Mucosa of rectum (tissue), 2 donors: ENCODE measurements at regions not wholly inside any gene's neighbourhood (a gene's known extent, or its start where the extent isn't known, plus 50 kb on each side); places are given as distances from the start of the nearest gene placed in this dataset.
"Not testable (repeated sequence)": the region's sequence is repeated elsewhere in the genome, so short reads cannot be mapped to it uniquely, and the experiment has no call there.

ENCODE experiments used
- H3K27ac ChIP-seq, 2 donors: one replicate each; pipeline ENCODE4 v1.7.0; 2013; ENCODE audit warnings: inconsistent platforms in 2 of 2, low read depth in 2 of 2, low read length in 2 of 2
- H3K27me3 ChIP-seq, 2 donors: one replicate each; pipeline ENCODE4 v1.7.0; 2013; ENCODE audit warnings: low read length in 2 of 2; ENCODE audit not compliant: control insufficient read depth in 2 of 2, insufficient read depth in 2 of 2
- H3K36me3 ChIP-seq, 2 donors: one replicate each; pipeline ENCODE4 v1.7.0; 2013; ENCODE audit warnings: low read length in 2 of 2; ENCODE audit not compliant: control insufficient read depth in 2 of 2, insufficient read depth in 2 of 2
- H3K4me1 ChIP-seq, 2 donors: one replicate each; pipeline ENCODE4 v1.7.0; 2013; ENCODE audit warnings: low read length in 2 of 2, mild to moderate bottlenecking in 1 of 2; ENCODE audit not compliant: control insufficient read depth in 2 of 2, insufficient read depth in 2 of 2
- H3K4me3 ChIP-seq, 2 donors: one replicate each; pipeline ENCODE4 v1.7.0; 2013; ENCODE audit warnings: low read length in 2 of 2
- H3K9ac ChIP-seq, 2 donors: one replicate each; pipeline ENCODE4 v1.7.0; 2013; ENCODE audit warnings: low read length in 2 of 2, low read depth in 1 of 2, mild to moderate bottlenecking in 1 of 2
- H3K9me3 ChIP-seq, 2 donors: one replicate each; pipeline ENCODE4 v1.7.0; 2013; ENCODE audit warnings: low read length in 2 of 2; ENCODE audit not compliant: control insufficient read depth in 2 of 2
- donor health status: healthy.
- donor health status: Normal muscosa, but diverticular disease.

DNA sequence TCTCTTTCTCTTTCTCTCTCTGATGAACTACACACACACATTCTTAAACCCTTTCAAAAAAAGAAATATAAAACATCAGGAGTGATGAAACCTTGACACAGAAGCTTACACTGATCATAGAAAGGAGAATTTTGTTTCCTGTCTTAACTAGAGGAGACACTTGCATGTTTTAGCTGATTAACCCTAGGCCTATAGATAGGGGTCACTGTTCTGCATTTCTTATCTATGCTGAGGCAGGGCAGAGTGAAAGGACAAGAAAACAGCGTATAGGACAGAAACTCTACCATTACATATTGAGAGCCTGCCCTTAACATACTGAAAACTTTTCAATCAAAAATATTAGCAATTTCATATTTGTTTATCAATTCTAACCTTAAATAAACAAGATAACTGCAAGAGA, 680.6 kb upstream of the MBL2 start:
- Histone ChIP-seq H3K27ac (no peak overlapping the region), H3K36me3 (no peaks in the 10 kb centered on the region), H3K27me3 (no peaks in the 10 kb centered on the region), H3K4me1 (no peaks in the 10 kb centered on the region), H3K9ac (no peak overlapping the region), H3K4me3 (no peak overlapping the region), H3K9me3 (no peaks in the 10 kb centered on the region)

DNA sequence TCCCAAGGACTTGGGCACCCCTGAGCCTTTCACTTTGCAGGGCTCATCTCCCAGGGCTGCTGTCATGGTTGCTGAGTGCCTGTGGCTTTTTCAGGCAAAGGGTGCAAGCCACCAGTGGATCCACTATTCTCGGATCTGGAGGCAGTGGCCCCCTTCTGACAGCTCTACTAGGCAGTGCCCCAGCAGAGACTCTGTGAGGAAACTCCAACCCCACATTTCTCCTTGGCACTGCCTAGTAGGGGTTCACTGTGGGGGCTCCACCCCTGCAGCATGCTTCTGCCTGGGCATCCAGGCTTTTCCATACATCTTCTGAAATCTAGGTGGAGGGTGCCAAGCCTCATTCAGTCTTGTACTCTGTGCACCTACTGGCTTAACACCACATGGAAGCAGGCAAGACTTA, 675.0 kb upstream of the MBL2 start:
- H3K27me3 ChIP-seq: no peaks in the 10 kb centered on the region
- H3K27ac ChIP-seq: no peak overlapping the region
- no peaks in the 10 kb centered on the region for H3K9me3 ChIP-seq
- no peaks in the 10 kb centered on the region for H3K36me3 ChIP-seq
- no peaks in the 10 kb centered on the region for H3K4me1 ChIP-seq
- no peak overlapping the region for H3K9ac ChIP-seq
- H3K4me3 ChIP-seq: no peak overlapping the region

DNA sequence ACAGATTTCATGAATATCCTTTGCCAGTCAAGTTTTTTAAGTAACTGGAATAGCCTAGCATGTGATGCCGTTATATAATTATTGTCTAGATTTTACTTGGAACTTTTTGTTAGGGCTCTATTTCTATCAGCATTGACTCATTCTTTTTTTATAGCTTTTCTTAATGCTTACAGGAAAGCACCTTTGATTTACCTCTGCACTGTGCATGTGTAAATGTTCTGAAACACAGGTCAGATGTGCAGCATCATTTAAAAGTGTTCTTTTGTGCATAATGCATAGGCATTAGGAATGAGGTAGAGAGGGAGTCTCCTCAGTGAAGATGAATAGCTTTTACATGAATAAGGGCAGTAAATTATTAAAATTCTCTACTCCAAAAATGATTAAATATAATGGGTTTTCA, 669.3 kb upstream of the MBL2 start:
- H3K27me3 ChIP-seq: no peaks in the 10 kb centered on the region
- no peaks in the 10 kb centered on the region for H3K4me1 ChIP-seq
- no peaks in the 10 kb centered on the region for H3K9me3 ChIP-seq
- H3K9ac ChIP-seq: no peak overlapping the region
- no peaks in the 10 kb centered on the region for H3K36me3 ChIP-seq
- H3K4me3 ChIP-seq: no peak overlapping the region
- no peak overlapping the region for H3K27ac ChIP-seq

DNA sequence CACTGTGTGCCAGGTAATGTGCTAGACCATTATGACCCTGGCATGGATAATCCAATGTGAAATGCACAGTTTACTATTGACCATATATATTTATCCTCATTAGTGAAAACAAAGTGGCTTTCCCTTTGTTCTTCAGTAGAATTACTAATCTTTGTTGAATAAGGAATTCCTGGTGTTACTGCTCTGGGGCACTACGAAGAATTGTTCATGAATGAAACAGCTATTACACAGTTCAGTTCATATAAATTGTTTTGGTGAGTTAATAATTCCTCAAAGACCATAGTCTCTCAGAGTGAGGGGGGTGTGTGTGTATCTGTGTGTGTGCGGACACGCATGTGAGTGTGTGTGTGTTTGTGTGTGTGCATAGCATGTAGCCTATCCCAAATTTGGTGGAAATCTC, 668.0 kb upstream of the MBL2 start:
- no peaks in the 10 kb centered on the region for H3K27me3 ChIP-seq
- H3K4me1 ChIP-seq: no peaks in the 10 kb centered on the region
- no peak overlapping the region for H3K27ac ChIP-seq
- no peak overlapping the region for H3K9ac ChIP-seq
- H3K36me3 ChIP-seq: no peaks in the 10 kb centered on the region
- no peak overlapping the region for H3K4me3 ChIP-seq
- no peaks in the 10 kb centered on the region for H3K9me3 ChIP-seq

GRCh38 chr10:53439075-53439474, 666.5 kb upstream of the MBL2 start:
- not testable (repeated sequence) for H3K4me1 ChIP-seq, H3K4me3 ChIP-seq, H3K27ac ChIP-seq, H3K9me3 ChIP-seq, H3K27me3 ChIP-seq, H3K36me3 ChIP-seq, H3K9ac ChIP-seq

- H3K27ac ChIP-seq: no peak overlapping the region
- H3K4me3 ChIP-seq: no peak overlapping the region
- no peak overlapping the region for H3K9ac ChIP-seq
- no peaks in the 10 kb centered on the region for H3K27me3 ChIP-seq
- no peaks in the 10 kb centered on the region for H3K9me3 ChIP-seq
- no peaks in the 10 kb centered on the region for H3K36me3 ChIP-seq
- no peaks in the 10 kb centered on the region for H3K4me1 ChIP-seq
Observed at GRCh38 chr10:53434413-53434812, 661.8 kb upstream of the MBL2 start.

DNA sequence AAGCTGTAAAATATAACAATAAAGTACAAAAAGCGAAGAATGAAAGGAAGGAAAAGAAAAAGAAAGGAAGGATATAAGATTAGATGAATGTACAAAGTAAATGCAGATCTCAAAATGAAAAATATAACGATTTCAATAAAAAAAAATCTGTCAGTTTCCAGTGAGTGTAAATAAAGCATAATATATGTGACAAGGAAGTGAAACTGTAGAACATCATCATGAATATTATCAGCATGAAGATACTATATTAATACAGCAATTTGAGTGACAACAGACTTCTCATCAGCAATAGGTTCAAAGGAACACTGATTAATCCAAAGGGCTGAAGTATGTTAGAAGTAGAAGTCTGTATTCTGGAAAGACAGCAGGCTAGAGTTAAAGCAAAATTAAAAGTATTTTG, 659.5 kb upstream of the MBL2 start:
- H3K9me3 ChIP-seq: no peaks in the 10 kb centered on the region
- no peaks in the 10 kb centered on the region for H3K36me3 ChIP-seq
- H3K4me1 ChIP-seq: no peaks in the 10 kb centered on the region
- no peak overlapping the region for H3K27ac ChIP-seq
- H3K27me3 ChIP-seq: no peaks in the 10 kb centered on the region
- no peak overlapping the region for H3K4me3 ChIP-seq
- H3K9ac ChIP-seq: no peak overlapping the region

- no peaks in the 10 kb centered on the region for H3K9me3 ChIP-seq
- no peak overlapping the region for H3K4me3 ChIP-seq
- H3K27ac ChIP-seq: no peak overlapping the region
- no peaks in the 10 kb centered on the region for H3K4me1 ChIP-seq
- no peaks in the 10 kb centered on the region for H3K27me3 ChIP-seq
- no peak overlapping the region for H3K9ac ChIP-seq
- no peaks in the 10 kb centered on the region for H3K36me3 ChIP-seq
Observed at GRCh38 chr10:53430974-53431373, 658.4 kb upstream of the MBL2 start.

GRCh38 chr10:53430127-53430891, 657.7 kb upstream of the MBL2 start:
- no peaks in the 10 kb centered on the region for H3K4me1 ChIP-seq
- no peak overlapping the region for H3K9ac ChIP-seq
- no peaks in the 10 kb centered on the region for H3K27me3 ChIP-seq
- H3K4me3 ChIP-seq: no peak overlapping the region
- H3K27ac ChIP-seq: no peak overlapping the region
- H3K9me3 ChIP-seq: no peaks in the 10 kb centered on the region
- H3K36me3 ChIP-seq: no peaks in the 10 kb centered on the region

DNA sequence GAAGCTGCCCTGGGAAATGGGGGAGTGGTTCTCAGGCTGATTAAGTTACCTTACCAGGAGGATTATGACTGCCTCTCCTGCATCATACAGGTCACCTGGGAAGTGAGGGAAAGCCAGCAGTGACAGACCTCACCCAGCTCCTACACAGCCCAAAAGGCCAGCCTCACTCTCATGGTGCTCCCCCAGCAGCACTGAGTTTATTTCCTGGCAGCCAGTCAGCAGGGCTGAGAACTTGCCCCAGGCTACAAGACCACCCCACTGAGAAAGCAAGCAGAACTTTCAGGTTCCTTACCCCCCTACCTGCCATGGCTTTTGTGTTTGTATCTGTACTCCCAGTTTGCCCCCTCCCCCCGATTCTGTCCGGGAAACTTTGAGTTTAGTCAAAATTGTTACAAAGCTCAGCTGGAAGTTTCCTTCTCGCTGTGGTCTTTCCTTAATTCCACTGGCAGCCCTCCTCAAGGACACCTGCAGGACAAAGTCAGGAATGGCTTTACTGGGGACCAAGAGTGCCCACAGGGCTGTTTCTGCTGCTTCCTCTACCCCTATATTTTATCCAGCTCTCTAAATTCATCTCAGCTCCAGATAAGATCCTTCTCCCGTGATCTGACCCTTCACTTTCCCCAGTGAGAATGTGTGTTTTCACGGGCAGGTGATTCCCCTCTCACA, 649.8 kb upstream of the MBL2 start:
- Histone ChIP-seq H3K9me3 (no peaks in the 10 kb centered on the region), H3K9ac (no peak overlapping the region), H3K27me3 (no peaks in the 10 kb centered on the region), H3K4me3 (no peak overlapping the region), H3K36me3 (no peaks in the 10 kb centered on the region), H3K4me1 (no peaks in the 10 kb centered on the region), H3K27ac (no peak overlapping the region)
